ENCODE measurements at regions not wholly inside any gene's neighbourhood (a gene's known extent, or its start where the extent isn't known, plus 50 kb on each side); places are given as distances from the start of the nearest gene placed in this dataset.

DNA sequence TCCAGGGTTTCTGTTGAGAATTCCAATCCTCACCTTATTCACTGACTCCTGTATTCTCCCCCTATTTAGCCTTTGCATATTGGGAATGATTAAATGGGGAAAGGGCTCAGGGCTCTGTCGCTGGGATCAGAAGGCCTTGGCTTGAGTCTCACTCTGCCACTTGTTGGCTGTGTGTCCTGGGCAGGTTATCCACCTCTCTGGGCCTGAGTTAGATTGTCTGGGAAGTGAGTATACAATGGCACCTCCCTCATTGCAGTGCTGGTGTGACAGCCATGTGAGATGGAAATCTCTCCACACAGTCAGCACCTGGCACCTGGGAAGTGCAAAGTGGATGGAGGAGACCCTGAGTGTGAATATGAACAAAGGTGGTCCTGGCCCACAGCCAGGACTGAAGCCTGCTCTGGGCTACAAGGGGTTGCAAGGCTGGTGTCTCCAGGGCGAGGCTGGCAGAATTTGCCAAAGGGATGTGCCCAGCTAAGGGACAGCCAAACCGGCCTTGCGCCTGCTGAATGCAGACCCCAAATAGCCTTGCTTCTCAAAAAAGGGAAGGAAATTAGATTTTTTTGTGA is 200.0 kb upstream of the PMEPA1 start:
- TF ChIP-seq, protein P1, sequence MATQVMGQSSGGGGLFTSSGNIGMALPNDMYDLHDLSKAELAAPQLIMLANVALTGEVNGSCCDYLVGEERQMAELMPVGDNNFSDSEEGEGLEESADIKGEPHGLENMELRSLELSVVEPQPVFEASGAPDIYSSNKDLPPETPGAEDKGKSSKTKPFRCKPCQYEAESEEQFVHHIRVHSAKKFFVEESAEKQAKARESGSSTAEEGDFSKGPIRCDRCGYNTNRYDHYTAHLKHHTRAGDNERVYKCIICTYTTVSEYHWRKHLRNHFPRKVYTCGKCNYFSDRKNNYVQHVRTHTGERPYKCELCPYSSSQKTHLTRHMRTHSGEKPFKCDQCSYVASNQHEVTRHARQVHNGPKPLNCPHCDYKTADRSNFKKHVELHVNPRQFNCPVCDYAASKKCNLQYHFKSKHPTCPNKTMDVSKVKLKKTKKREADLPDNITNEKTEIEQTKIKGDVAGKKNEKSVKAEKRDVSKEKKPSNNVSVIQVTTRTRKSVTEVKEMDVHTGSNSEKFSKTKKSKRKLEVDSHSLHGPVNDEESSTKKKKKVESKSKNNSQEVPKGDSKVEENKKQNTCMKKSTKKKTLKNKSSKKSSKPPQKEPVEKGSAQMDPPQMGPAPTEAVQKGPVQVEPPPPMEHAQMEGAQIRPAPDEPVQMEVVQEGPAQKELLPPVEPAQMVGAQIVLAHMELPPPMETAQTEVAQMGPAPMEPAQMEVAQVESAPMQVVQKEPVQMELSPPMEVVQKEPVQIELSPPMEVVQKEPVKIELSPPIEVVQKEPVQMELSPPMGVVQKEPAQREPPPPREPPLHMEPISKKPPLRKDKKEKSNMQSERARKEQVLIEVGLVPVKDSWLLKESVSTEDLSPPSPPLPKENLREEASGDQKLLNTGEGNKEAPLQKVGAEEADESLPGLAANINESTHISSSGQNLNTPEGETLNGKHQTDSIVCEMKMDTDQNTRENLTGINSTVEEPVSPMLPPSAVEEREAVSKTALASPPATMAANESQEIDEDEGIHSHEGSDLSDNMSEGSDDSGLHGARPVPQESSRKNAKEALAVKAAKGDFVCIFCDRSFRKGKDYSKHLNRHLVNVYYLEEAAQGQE (IDR thresholded peaks at IDR 0.05; ENCODE audit: insufficient read depth in 1 of 2, low read depth in 2 of 2, low read length in 2 of 2) = no peak
- TF ChIP-seq TAF1 (IDR thresholded peaks at IDR 0.05; ENCODE audit: borderline replicate concordance, insufficient read depth, low read length) (no peak), SIN3A (IDR thresholded peaks at IDR 0.05; ENCODE audit: borderline replicate concordance, insufficient read depth, low read length) (no peak), POLR2AphosphoS5 (IDR thresholded peaks at IDR 0.05; ENCODE audit: low read depth, low read length) (no peak), FOXP2 (optimal IDR thresholded peaks at IDR 0.05; ENCODE audit: borderline replicate concordance, extremely low read depth, extremely low read length, insufficient read depth) (no peak)

- no peak for TF ChIP-seq TAF1 (IDR thresholded peaks at IDR 0.05; ENCODE audit: borderline replicate concordance, insufficient read depth, low read length)
- no peak for TF ChIP-seq POLR2AphosphoS5 (IDR thresholded peaks at IDR 0.05; ENCODE audit: low read depth, low read length)
- TF ChIP-seq SIN3A (IDR thresholded peaks at IDR 0.05; ENCODE audit: borderline replicate concordance, insufficient read depth, low read length) = no peak
- no peak for TF ChIP-seq FOXP2 (optimal IDR thresholded peaks at IDR 0.05; ENCODE audit: borderline replicate concordance, extremely low read depth, extremely low read length, insufficient read depth)
- TF ChIP-seq, protein P1 (IDR thresholded peaks at IDR 0.05; ENCODE audit: insufficient read depth in 1 of 2, low read depth in 2 of 2, low read length in 2 of 2) = no peak
Measured at GRCh38 chr20:57908704-57909630, 199.2 kb upstream of the PMEPA1 start.

DNA sequence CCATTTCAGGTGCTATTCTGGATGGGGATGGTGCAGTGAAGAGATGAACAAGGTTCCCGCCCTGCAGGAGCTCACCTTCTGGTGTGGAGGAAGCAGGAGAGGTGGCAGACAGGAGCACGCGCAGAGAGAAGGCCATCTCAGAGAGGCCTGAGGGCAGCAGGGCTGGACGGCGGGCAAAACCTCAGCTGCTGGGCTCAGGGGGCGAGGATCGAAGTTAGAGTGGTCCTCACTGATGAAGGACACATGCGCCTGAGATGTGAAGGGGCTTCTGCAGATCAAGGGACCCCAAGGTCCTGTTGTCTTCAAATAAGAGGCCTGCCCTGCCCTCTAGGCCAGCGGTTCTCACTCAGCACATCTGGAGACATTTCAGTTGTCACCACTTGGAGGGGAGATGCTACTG is 198.4 kb upstream of the PMEPA1 start:
- TF ChIP-seq TAF1 (IDR thresholded peaks at IDR 0.05; ENCODE audit: borderline replicate concordance, insufficient read depth, low read length) (no peak), POLR2AphosphoS5 (IDR thresholded peaks at IDR 0.05; ENCODE audit: low read depth, low read length) (no peak), FOXP2 (optimal IDR thresholded peaks at IDR 0.05; ENCODE audit: borderline replicate concordance, extremely low read depth, extremely low read length, insufficient read depth) (no peak), SIN3A (IDR thresholded peaks at IDR 0.05; ENCODE audit: borderline replicate concordance, insufficient read depth, low read length) (no peak)
- TF ChIP-seq, protein P1 (IDR thresholded peaks at IDR 0.05; ENCODE audit: insufficient read depth in 1 of 2, low read depth in 2 of 2, low read length in 2 of 2) = no peak

DNA sequence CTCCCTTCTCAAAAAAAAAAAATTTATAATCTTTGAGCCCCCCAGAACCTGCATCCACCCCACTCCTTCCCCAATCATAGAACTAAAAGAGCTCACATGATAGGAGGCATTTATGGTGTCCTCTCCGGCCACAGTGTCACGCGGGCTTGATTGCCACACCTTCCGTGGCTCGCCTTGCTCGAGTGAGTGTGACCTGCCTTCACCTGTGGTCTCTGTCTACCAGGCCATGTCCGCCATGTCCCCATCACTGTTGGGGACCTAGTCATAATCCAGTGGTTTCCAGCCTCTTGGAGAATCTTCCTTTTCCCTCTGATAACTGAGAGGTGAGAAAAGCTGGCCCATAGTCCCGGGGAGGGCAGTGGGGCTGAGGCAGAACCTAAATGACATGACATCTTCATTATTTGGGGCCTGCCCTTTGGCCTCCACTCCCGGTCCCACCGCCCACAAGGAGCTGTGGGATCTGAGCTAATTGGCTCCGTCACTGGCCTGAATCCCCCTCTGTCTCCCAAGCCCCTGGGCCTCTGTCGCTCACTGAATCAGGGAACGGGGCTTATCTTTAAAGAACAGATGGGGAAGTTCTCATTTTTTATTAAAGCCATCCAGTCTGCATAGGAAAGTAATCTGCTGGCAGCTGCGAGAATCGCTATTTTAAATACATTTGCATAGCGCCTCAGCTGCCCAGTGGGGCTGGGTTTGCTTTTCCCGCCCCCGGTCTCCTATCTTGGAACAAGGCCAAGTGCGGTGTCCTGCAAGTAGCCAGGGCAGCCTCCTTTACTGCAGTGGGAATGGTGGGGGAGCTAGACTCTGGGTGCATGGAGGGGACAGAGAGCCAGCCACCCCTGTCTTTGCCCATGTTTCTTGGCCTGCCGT is 197.6 kb upstream of the PMEPA1 start:
- TF ChIP-seq FOXP2 (optimal IDR thresholded peaks at IDR 0.05; ENCODE audit: borderline replicate concordance, extremely low read depth, extremely low read length, insufficient read depth) = no peak

GRCh38 chr20:57905448-57905847 is 195.6 kb upstream of the PMEPA1 start:
- no peak for TF ChIP-seq FOXP2 (optimal IDR thresholded peaks at IDR 0.05; ENCODE audit: borderline replicate concordance, extremely low read depth, extremely low read length, insufficient read depth)
- TF ChIP-seq POLR2AphosphoS5 (IDR thresholded peaks at IDR 0.05; ENCODE audit: low read depth, low read length) = no peak
